ENCODE measurements at regions not wholly inside any gene's neighbourhood (a gene's known extent, or its start where the extent isn't known, plus 50 kb on each side); places are given as distances from the start of the nearest gene placed in this dataset.

DNA sequence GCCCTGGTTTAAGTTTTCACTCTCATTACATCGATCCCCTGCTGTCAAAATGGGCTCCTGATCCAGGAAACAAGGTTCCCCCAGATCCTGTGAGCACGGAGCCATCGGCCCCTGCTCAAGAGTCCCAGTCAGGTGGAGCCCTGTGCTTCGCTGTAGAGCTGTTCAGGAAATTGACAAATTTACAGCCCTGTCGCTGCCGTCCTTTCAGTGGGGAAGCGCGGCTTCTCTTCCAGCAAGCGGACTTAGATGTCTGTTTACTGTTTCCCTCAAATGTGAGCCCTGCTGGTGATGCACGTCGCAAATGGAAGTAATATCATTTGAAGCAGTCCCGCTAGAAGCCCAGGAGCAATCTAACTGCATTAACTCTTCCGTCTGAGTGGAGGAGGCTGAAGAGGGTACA, 760.9 kb upstream of the WWC1 start:
- H3K27ac Mint-ChIP-seq, result no peak overlapping the region
- H3K9me3 Mint-ChIP-seq, result peaks cover 0 to 20% (median 10%) of the 10 kb centered on the region in 6 donors
- no peaks in the 10 kb centered on the region for H3K4me1 Mint-ChIP-seq
- no peaks in the 10 kb centered on the region for H3K36me3 Mint-ChIP-seq
- no peak overlapping the region for H3K4me3 Mint-ChIP-seq
- H3K27me3 Mint-ChIP-seq (ENCODE audit: low read depth in 3 of 3), result peaks cover 0 to 4% (median 0%) of the 10 kb centered on the region in 3 donors
- no peak for DNase-seq

DNA sequence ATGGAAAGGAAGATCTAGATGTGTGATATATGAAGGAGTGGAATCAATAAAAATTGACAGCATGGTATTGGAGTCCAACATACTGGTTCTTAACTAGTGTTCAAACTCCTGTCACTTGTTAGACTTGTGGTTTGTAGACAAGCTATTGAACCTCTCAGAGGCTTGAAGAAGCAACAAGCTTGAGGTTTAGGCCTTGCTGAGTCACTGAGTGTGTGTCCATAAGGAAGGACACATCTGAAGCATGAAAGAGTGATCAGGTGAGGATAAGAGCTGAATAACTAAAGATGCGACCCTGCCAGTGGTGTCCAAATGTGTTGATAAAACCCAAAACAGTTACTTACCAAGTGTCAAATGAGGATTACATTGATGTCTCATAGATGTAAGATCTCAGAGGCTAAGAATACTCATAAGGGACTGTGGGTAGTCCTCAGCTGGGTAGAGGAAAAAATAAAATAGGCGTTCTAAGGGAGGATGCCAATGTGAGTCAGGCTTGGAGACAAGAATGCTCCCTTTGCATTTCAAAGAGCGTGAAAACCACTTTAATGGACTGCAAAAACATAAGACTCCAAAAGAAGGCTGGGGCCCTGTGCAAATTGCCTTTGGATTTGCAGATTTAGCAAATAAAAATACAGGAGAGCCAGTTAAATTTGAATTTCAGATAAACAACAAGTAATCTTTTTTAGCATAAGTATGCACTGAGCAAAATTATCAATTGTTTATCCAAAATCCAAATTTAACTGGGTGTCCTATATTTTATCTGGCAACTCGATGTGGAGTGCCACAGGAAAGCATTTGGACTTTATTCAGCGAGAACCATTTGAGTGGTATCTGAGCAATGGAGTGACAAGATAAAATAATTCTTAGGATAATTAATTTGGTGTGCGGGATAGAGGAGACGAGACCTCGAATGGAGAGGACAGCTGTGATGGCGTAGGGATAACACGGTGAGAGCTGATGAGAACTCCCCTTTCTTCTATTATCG, 757.3 kb upstream of the WWC1 start:
- DNase-seq, result no peak
- H3K36me3 Mint-ChIP-seq, result no peaks in the 10 kb centered on the region
- H3K27me3 Mint-ChIP-seq (ENCODE audit: low read depth in 3 of 3), result peaks cover 0 to 4% (median 0%) of the 10 kb centered on the region in 3 donors
- H3K27ac Mint-ChIP-seq, result no peak overlapping the region
- H3K4me3 Mint-ChIP-seq, result no peak overlapping the region
- no peaks in the 10 kb centered on the region for H3K4me1 Mint-ChIP-seq
- H3K9me3 Mint-ChIP-seq, result peaks cover 0 to 24% (median 7%) of the 10 kb centered on the region in 6 donors

DNA sequence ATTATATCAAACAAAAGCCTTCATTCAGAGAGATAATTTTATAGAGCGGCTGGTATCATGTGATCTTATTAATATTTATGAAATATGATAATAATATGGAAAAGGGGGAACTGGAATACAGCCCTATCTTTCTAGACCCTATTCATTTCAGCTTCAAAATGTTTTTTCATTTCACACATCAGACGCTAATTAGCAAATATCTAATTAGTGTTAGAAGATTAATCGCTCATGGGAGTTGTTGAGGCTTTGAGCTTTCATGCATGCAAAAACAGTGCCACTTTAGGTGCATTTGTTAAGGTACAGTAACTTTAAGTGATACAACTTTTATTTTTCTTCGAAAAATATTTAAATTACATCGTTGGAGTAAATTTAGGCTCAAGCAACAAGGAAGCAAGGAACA, 751.7 kb upstream of the WWC1 start:
- Mint-ChIP-seq H3K27ac (no peak overlapping the region), H3K36me3 (no peaks in the 10 kb centered on the region), H3K9me3 (peaks cover 0 to 17% (median 7%) of the 10 kb centered on the region in 6 donors), H3K27me3 (ENCODE audit: low read depth in 3 of 3) (no peaks in the 10 kb centered on the region), H3K4me1 (no peaks in the 10 kb centered on the region), H3K4me3 (no peak overlapping the region)
- no peak for DNase-seq

DNA sequence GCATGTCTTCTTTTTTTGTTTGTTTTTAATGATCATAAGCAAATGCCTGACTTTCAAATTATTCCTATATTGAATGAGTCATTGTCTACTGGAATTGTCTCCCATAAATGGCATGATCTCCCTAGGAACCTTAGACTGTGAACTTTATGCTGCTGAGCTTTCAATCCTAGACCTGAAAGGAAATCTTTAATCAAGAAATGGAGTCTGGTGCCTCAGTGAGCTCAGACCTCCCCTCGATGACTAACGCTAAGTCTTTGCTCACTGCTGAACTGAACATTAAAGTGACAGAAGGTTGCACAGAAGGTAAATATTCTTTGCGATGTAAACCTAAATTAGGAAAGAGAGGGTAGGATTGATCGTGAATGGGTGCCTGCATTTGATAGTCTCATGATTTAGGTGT, 745.2 kb upstream of the WWC1 start:
- H3K27me3 Mint-ChIP-seq (ENCODE audit: low read depth in 3 of 3), result no peaks in the 10 kb centered on the region
- no peaks in the 10 kb centered on the region for H3K36me3 Mint-ChIP-seq
- no peak overlapping the region for H3K27ac Mint-ChIP-seq
- no peak overlapping the region for H3K4me3 Mint-ChIP-seq
- H3K9me3 Mint-ChIP-seq, result peaks cover 0 to 16% (median 5%) of the 10 kb centered on the region in 6 donors
- no peaks in the 10 kb centered on the region for H3K4me1 Mint-ChIP-seq
- DNase-seq, result no peak

DNA sequence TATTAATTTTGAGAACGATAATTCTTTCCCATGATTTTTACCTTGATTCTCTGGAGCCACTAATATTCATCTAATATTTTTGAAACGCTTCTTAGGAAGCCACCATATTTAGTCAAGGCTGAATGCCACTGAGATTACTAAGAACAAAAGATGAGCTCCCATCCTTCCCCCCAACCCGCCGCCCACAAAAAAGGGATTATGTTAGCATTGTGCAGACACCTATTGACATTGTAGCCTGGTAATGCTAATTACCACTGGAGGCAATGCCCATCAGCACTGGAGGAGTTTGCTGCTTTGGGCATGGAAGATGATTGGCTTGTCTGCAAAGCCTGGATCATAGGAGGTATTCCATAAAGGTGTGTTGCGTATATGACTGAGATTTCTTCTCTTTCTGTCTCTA, 739.1 kb upstream of the WWC1 start:
- Mint-ChIP-seq H3K4me3 (no peak overlapping the region), H3K27ac (no peak overlapping the region), H3K4me1 (no peaks in the 10 kb centered on the region), H3K27me3 (ENCODE audit: low read depth in 3 of 3) (no peaks in the 10 kb centered on the region), H3K36me3 (no peaks in the 10 kb centered on the region), H3K9me3 (peaks cover 0 to 13% (median 5%) of the 10 kb centered on the region in 6 donors)
- no peak for DNase-seq

DNA sequence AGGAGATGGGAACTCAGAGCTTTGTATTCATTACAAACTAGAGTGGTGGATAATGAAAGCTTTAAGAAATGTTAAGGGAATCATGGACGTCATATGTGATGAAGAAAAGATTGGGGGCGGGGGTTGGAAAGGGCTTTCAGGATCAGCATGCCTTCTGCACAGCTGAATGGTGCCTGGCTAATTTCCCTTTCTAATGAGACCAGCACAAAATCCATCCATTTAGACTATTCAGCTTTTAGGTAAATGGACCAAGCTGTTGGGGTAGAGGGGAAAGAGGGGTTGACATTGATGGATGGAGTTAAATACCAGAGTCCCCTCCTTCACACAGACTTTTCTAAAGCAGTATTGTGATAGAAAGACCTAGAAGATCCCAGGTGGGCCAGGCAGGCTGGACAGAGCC, 737.9 kb upstream of the WWC1 start:
- peaks cover 0 to 17% (median 5%) of the 10 kb centered on the region in 6 donors for H3K9me3 Mint-ChIP-seq
- no peaks in the 10 kb centered on the region for H3K4me1 Mint-ChIP-seq
- no peaks in the 10 kb centered on the region for H3K36me3 Mint-ChIP-seq
- no peak overlapping the region for H3K4me3 Mint-ChIP-seq
- no peak overlapping the region for H3K27ac Mint-ChIP-seq
- H3K27me3 Mint-ChIP-seq (ENCODE audit: low read depth in 3 of 3), result no peaks in the 10 kb centered on the region
- DNase-seq, result no peak

DNA sequence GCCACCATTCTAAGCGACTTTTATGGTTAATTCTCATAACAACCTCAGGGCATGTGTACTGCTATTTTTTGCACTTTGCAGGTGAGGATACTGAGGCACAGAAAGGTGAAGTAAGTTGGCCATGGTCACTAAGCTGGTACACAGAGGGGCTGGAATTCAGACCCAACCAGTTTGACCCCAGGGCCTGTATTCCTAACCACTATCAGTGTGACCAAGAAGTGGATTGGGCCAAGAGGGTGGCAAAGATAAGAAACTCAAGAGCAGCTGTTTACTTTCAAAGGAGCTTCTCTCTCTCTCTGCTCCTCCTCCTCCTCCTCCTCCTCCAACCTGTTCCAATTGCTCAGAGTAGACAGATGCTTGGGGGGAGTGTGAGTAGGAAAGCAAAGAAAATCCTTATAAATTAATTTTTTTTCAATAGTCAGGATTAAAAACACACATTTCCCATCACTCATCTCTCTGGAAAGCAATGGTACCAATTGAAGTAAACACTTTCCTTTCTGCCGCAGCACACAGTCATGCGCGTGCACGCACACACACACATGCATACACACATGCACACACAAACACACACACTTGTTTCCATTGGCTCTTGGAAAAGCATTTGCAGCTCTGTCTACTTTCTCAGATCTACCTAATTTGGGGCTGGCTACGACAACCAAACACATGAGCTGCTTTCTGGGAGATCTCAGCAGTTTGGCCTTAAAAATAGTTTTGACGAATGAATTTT, 736.7 kb upstream of the WWC1 start:
- no peak overlapping the region for H3K4me3 Mint-ChIP-seq
- no peak overlapping the region for H3K27ac Mint-ChIP-seq
- H3K4me1 Mint-ChIP-seq, result no peaks in the 10 kb centered on the region
- no peaks in the 10 kb centered on the region for H3K36me3 Mint-ChIP-seq
- H3K9me3 Mint-ChIP-seq, result peaks cover 0 to 17% (median 5%) of the 10 kb centered on the region in 6 donors
- H3K27me3 Mint-ChIP-seq (ENCODE audit: low read depth in 3 of 3), result no peaks in the 10 kb centered on the region
- no peak for DNase-seq

DNA sequence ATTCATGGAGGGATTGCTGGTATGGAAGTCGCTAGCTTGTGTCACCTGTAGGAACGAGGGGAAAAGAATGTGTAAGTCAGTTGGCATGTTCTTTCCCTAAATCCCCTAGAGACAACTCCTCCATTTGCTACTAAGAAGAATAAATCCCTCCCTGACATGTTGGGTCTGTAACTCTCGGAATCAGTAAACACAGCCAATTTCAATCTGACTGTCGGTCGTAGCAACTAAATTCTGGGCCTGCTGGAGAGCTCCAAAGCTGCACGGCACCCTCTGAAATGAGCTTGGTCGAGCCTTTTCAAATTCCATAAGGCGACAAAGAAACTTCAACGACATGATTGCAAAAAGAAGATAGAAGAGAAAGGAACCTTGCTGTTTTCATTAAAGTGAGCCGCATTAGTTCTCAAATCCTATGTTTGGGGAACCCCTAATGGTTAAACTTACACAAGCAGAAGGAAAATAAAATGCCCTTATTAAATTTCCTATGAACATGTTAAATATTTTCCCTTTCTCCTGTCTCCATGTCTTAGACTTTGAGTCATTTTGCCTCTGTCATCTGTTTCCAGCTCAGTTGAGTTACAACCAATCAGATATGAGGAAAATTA, 735.8 kb upstream of the WWC1 start:
- H3K4me3 Mint-ChIP-seq, result no peak overlapping the region
- no peaks in the 10 kb centered on the region for H3K27me3 Mint-ChIP-seq (ENCODE audit: low read depth in 3 of 3)
- peaks cover 0 to 17% (median 5%) of the 10 kb centered on the region in 6 donors for H3K9me3 Mint-ChIP-seq
- H3K4me1 Mint-ChIP-seq, result no peaks in the 10 kb centered on the region
- no peak for DNase-seq
- no peak overlapping the region for H3K27ac Mint-ChIP-seq
- no peaks in the 10 kb centered on the region for H3K36me3 Mint-ChIP-seq

DNA sequence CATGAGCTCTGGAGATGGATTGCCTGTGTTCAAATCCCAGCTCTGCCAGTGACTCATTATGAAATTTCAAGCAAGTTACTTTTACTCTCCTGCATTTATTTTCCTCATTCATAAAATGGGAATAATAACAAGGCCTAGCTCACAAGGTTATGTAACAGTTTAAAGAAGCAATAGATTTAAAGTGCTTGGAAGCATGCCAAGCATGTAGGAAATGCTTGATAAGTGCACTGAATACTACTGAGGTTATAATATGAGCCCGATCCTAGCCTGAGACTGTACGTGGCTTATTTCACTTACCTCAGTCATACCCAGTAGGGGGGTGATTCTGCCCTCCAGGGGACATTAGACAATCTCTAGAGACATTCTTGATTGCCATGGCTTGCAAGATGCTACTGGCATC, 734.1 kb upstream of the WWC1 start:
- Mint-ChIP-seq H3K4me1 (no peaks in the 10 kb centered on the region), H3K27me3 (ENCODE audit: low read depth in 3 of 3) (no peaks in the 10 kb centered on the region), H3K9me3 (peaks cover 0 to 26% (median 9%) of the 10 kb centered on the region in 6 donors), H3K36me3 (no peaks in the 10 kb centered on the region), H3K4me3 (no peak overlapping the region), H3K27ac (no peak overlapping the region)
- DNase-seq, result no peak

DNA sequence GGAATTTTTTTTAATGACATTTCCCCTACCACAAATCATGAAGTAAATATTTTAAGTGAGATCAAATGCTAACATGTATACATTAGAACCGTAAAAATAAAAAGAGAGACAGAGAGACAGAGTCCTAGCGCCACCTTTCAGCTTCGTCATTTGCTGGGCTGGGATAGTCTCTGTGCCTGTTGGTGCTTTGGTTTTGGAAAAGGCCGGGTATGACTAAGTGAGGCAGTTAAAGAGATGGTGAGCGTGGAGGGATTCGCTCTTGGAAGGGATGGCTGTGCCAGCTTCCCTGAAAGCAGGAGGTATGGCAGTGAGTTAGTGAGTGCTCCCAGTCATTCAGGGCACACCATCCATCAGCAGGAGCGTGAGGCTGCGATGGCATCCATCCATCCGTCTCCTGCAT, 729.6 kb upstream of the WWC1 start:
- H3K9me3 Mint-ChIP-seq, result peaks cover 0 to 16% (median 10%) of the 10 kb centered on the region in 6 donors
- no peaks in the 10 kb centered on the region for H3K27me3 Mint-ChIP-seq (ENCODE audit: low read depth in 3 of 3)
- no peaks in the 10 kb centered on the region for H3K36me3 Mint-ChIP-seq
- no peak overlapping the region for H3K4me3 Mint-ChIP-seq
- no peak for DNase-seq
- H3K27ac Mint-ChIP-seq, result no peak overlapping the region
- H3K4me1 Mint-ChIP-seq, result no peaks in the 10 kb centered on the region

DNA sequence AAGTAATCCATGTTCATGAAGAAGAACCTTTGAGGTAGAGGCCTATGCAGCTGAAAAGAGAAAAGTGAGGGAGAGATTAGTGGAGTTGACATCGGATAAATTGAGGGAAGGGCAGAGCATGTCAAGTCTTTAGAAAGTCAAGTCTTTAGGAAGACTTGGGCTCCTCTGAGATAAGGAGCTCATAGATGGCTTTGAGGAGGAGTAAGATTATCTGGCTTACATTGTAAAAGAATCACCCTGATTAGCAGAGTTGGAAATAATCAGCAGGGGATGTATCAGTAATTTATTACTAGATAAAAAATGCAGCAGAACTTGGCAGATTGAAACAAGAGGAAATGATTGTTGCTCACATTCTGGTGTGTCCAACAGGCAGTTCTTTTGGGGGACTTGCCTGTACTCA, 727.2 kb upstream of the WWC1 start:
- no peak overlapping the region for H3K27ac Mint-ChIP-seq

DNA sequence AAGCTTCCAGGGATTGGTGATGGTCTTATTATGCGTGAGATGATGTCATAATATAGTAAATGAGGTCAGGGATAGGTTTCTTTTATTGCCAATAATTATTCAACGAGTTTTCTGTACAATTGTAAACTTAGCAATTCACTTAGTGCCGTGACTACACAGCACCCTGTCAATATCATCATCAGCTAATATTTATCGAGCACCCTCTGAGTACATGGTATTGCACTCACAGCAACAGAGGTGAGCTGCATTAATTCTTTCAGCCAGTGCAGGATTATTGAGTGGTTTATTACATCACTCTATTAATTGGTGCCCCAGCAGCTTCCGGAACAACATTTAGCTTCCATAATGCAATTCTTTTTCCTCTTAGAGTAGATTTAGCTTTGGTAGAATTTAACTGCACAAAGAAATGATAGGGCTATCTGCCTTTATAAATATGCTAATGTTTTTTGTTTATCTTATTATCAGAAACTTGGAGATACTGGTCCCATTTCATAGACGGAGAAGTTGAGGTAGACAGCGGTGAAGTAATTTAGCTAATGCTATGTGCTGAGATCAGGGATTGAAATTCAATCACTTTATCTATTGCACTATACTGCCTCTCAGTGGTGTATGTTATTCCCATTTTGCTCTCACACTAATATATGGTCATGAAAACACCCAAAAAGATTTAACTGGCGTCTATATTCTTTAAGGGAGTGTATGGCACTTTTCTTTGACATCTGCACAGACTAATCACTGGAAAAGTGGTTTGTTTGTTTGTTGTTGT, 726.1 kb upstream of the WWC1 start:
- peaks cover 0 to 17% (median 8%) of the 10 kb centered on the region in 6 donors for H3K9me3 Mint-ChIP-seq
- H3K4me1 Mint-ChIP-seq, result no peaks in the 10 kb centered on the region
- no peak for DNase-seq
- H3K27ac Mint-ChIP-seq, result no peak overlapping the region
- peaks cover 0 to 2% (median 0%) of the 10 kb centered on the region in 3 donors for H3K27me3 Mint-ChIP-seq (ENCODE audit: low read depth in 3 of 3)
- H3K4me3 Mint-ChIP-seq, result no peak overlapping the region
- H3K36me3 Mint-ChIP-seq, result no peaks in the 10 kb centered on the region

More for the DNA sequence above, 727.2 kb upstream of the WWC1 start:
- Mint-ChIP-seq H3K4me3 (no peak overlapping the region), H3K9me3 (peaks cover 0 to 12% (median 9%) of the 10 kb centered on the region in 6 donors), H3K36me3 (no peaks in the 10 kb centered on the region), H3K4me1 (no peaks in the 10 kb centered on the region), H3K27me3 (ENCODE audit: low read depth in 3 of 3) (peaks cover 0 to 2% (median 0%) of the 10 kb centered on the region in 3 donors)
- DNase-seq, result no peak

DNA sequence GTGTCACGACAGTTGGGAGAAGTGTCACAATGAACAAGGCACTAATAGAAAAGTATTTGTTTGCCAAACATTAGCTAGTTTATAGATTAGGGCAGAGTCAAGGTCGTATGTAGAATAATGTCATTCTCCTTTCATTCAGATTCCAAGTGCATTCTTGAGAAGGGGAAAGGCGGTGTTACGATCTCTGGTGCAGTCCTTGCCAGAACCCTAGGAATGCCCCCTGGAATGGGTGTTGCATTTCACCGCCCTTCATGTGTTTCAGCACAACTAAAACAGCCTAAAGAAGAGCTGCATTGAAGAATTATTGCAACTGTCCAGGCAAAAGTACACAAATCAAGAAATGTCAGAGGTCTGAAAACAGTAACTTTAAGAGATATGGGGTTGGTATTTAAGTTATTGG, 721.0 kb upstream of the WWC1 start:
- Mint-ChIP-seq H3K27ac (no peak overlapping the region), H3K4me1 (no peaks in the 10 kb centered on the region), H3K9me3 (peaks cover 0 to 11% (median 3%) of the 10 kb centered on the region in 6 donors), H3K27me3 (ENCODE audit: low read depth in 3 of 3) (peaks cover 0 to 5% (median 0%) of the 10 kb centered on the region in 3 donors), H3K4me3 (no peak overlapping the region), H3K36me3 (no peaks in the 10 kb centered on the region)
- DNase-seq, result no peak
